ENCODE measurements at regions not wholly inside any gene's neighbourhood (a gene's known extent, or its start where the extent isn't known, plus 50 kb on each side); places are given as distances from the start of the nearest gene placed in this dataset.

DNA sequence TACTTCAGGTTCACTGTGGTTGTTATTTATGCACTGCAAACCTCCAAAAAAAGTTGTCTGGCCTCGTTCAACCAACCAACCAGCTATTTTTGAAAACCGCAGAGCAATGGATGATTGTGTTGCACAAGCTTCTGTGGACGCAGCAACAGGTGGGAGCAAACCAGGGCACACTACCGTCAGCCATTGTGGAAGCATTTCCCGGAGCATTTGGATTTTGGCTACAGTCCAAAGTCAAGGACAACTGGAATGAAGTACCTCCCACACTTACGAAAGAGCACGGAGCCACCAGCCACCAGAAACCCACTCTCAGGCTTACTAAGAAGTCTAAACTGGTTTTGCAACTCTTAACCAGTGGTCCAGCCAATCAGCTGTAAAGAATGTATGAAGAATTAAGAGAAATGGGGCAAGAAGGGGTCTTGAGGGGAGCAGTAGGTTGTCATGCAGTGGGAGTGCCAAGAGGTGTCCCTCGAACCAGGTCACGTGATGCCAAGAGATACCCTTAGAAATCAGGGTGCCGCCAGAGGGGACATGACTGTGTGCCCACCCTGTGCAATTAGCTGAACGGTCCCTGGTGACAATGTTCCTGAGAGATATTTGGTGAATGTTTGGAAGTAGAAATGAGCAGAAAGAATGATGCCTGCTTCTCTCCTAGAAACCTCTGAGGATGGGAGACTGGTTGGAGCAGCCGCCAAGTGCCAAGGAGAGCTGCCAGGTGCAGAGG is 68.9 kb upstream of the PCSK6 start (continued):
- TF ChIP-seq ZNF512 (CRISPR knock-in tag; IDR thresholded peaks at IDR 0.05): no peak
- TF ChIP-seq EP300 (IDR thresholded peaks at IDR 0.05; ENCODE audit: low read depth in 2 of 2, low read length in 2 of 2): peak in 1 of 2 experiments; percentile 27; a peak in 1 of 4 replicates
- TF ChIP-seq EP300 (CRISPR knock-in tag; IDR thresholded peaks at IDR 0.05; ENCODE audit: borderline replicate concordance): no peak
- TF ChIP-seq REXO4 (CRISPR knock-in tag; IDR thresholded peaks at IDR 0.05; ENCODE audit: borderline replicate concordance): no peak
- no peak for TF ChIP-seq ZNF160 (CRISPR knock-in tag; IDR thresholded peaks at IDR 0.05)
- no peak for TF ChIP-seq MXI1 (IDR thresholded peaks at IDR 0.05; ENCODE audit: borderline replicate concordance, low read depth, low read length)
- TF ChIP-seq SMC3 (IDR thresholded peaks at IDR 0.05; ENCODE audit: low read length): no peak
- TF ChIP-seq SALL1 (CRISPR knock-in tag; IDR thresholded peaks at IDR 0.05): peak; percentile 20; the same call in 1 of the 2 replicates
- 0 out of 2 replicates have a peak, but pooled peaks have one; percentile 37 for TF ChIP-seq ZNF766 (CRISPR knock-in tag; IDR thresholded peaks at IDR 0.05; ENCODE audit: borderline replicate concordance)
- no peak for TF ChIP-seq MTERF4 (CRISPR knock-in tag; IDR thresholded peaks at IDR 0.05)
- TF ChIP-seq ZSCAN21 (CRISPR knock-in tag; IDR thresholded peaks at IDR 0.05; ENCODE audit: borderline replicate concordance): no peak
- no peak for TF ChIP-seq HOMEZ (CRISPR knock-in tag; IDR thresholded peaks at IDR 0.05; ENCODE audit: low read depth)
- TF ChIP-seq, protein P1, sequence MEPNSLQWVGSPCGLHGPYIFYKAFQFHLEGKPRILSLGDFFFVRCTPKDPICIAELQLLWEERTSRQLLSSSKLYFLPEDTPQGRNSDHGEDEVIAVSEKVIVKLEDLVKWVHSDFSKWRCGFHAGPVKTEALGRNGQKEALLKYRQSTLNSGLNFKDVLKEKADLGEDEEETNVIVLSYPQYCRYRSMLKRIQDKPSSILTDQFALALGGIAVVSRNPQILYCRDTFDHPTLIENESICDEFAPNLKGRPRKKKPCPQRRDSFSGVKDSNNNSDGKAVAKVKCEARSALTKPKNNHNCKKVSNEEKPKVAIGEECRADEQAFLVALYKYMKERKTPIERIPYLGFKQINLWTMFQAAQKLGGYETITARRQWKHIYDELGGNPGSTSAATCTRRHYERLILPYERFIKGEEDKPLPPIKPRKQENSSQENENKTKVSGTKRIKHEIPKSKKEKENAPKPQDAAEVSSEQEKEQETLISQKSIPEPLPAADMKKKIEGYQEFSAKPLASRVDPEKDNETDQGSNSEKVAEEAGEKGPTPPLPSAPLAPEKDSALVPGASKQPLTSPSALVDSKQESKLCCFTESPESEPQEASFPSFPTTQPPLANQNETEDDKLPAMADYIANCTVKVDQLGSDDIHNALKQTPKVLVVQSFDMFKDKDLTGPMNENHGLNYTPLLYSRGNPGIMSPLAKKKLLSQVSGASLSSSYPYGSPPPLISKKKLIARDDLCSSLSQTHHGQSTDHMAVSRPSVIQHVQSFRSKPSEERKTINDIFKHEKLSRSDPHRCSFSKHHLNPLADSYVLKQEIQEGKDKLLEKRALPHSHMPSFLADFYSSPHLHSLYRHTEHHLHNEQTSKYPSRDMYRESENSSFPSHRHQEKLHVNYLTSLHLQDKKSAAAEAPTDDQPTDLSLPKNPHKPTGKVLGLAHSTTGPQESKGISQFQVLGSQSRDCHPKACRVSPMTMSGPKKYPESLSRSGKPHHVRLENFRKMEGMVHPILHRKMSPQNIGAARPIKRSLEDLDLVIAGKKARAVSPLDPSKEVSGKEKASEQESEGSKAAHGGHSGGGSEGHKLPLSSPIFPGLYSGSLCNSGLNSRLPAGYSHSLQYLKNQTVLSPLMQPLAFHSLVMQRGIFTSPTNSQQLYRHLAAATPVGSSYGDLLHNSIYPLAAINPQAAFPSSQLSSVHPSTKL (CRISPR knock-in tag; IDR thresholded peaks at IDR 0.05): 0 out of 2 replicates have a peak, but pooled peaks have one; percentile 33
- no peak for TF ChIP-seq ZNF792 (CRISPR knock-in tag; IDR thresholded peaks at IDR 0.05)
- TF ChIP-seq, protein P2, sequence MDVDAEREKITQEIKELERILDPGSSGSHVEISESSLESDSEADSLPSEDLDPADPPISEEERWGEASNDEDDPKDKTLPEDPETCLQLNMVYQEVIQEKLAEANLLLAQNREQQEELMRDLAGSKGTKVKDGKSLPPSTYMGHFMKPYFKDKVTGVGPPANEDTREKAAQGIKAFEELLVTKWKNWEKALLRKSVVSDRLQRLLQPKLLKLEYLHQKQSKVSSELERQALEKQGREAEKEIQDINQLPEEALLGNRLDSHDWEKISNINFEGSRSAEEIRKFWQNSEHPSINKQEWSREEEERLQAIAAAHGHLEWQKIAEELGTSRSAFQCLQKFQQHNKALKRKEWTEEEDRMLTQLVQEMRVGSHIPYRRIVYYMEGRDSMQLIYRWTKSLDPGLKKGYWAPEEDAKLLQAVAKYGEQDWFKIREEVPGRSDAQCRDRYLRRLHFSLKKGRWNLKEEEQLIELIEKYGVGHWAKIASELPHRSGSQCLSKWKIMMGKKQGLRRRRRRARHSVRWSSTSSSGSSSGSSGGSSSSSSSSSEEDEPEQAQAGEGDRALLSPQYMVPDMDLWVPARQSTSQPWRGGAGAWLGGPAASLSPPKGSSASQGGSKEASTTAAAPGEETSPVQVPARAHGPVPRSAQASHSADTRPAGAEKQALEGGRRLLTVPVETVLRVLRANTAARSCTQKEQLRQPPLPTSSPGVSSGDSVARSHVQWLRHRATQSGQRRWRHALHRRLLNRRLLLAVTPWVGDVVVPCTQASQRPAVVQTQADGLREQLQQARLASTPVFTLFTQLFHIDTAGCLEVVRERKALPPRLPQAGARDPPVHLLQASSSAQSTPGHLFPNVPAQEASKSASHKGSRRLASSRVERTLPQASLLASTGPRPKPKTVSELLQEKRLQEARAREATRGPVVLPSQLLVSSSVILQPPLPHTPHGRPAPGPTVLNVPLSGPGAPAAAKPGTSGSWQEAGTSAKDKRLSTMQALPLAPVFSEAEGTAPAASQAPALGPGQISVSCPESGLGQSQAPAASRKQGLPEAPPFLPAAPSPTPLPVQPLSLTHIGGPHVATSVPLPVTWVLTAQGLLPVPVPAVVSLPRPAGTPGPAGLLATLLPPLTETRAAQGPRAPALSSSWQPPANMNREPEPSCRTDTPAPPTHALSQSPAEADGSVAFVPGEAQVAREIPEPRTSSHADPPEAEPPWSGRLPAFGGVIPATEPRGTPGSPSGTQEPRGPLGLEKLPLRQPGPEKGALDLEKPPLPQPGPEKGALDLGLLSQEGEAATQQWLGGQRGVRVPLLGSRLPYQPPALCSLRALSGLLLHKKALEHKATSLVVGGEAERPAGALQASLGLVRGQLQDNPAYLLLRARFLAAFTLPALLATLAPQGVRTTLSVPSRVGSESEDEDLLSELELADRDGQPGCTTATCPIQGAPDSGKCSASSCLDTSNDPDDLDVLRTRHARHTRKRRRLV (CRISPR knock-in tag; IDR thresholded peaks at IDR 0.05): no peak
- no peak for TF ChIP-seq HIVEP1 (CRISPR knock-in tag; IDR thresholded peaks at IDR 0.05)
